HL-60 (cell line): ENCODE measurements at regions not wholly inside any gene's neighbourhood (a gene's known extent, or its start where the extent isn't known, plus 50 kb on each side); places are given as distances from the start of the nearest gene placed in this dataset.

ENCODE experiments used
- TF ChIP-seq, protein P1 (sequence below): IDR thresholded peaks from one replicate; pipeline ENCODE4 v1.5.1; 2011; ENCODE audit warnings: low read length, control low read depth, inconsistent platforms; ENCODE audit not compliant: insufficient read depth
- TF ChIP-seq, protein P2 (sequence below): IDR thresholded peaks from 2 replicates; pipeline ENCODE4 v1.6.1; 2012; ENCODE audit warnings: low read depth; ENCODE audit not compliant: insufficient replicate concordance

- TF ChIP-seq, protein P1, sequence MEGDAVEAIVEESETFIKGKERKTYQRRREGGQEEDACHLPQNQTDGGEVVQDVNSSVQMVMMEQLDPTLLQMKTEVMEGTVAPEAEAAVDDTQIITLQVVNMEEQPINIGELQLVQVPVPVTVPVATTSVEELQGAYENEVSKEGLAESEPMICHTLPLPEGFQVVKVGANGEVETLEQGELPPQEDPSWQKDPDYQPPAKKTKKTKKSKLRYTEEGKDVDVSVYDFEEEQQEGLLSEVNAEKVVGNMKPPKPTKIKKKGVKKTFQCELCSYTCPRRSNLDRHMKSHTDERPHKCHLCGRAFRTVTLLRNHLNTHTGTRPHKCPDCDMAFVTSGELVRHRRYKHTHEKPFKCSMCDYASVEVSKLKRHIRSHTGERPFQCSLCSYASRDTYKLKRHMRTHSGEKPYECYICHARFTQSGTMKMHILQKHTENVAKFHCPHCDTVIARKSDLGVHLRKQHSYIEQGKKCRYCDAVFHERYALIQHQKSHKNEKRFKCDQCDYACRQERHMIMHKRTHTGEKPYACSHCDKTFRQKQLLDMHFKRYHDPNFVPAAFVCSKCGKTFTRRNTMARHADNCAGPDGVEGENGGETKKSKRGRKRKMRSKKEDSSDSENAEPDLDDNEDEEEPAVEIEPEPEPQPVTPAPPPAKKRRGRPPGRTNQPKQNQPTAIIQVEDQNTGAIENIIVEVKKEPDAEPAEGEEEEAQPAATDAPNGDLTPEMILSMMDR: no peak
- TF ChIP-seq, protein P2, sequence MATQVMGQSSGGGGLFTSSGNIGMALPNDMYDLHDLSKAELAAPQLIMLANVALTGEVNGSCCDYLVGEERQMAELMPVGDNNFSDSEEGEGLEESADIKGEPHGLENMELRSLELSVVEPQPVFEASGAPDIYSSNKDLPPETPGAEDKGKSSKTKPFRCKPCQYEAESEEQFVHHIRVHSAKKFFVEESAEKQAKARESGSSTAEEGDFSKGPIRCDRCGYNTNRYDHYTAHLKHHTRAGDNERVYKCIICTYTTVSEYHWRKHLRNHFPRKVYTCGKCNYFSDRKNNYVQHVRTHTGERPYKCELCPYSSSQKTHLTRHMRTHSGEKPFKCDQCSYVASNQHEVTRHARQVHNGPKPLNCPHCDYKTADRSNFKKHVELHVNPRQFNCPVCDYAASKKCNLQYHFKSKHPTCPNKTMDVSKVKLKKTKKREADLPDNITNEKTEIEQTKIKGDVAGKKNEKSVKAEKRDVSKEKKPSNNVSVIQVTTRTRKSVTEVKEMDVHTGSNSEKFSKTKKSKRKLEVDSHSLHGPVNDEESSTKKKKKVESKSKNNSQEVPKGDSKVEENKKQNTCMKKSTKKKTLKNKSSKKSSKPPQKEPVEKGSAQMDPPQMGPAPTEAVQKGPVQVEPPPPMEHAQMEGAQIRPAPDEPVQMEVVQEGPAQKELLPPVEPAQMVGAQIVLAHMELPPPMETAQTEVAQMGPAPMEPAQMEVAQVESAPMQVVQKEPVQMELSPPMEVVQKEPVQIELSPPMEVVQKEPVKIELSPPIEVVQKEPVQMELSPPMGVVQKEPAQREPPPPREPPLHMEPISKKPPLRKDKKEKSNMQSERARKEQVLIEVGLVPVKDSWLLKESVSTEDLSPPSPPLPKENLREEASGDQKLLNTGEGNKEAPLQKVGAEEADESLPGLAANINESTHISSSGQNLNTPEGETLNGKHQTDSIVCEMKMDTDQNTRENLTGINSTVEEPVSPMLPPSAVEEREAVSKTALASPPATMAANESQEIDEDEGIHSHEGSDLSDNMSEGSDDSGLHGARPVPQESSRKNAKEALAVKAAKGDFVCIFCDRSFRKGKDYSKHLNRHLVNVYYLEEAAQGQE: no peak
Observed at GRCh38 chr2:19425419-19425818, 67.0 kb upstream of the OSR1 start.
